HG02642 (cell line): ENCODE measurements at regions not wholly inside any gene's neighbourhood (a gene's known extent, or its start where the extent isn't known, plus 50 kb on each side); places are given as distances from the start of the nearest gene placed in this dataset.
"Not testable (repeated sequence)": the region's sequence is repeated elsewhere in the genome, so short reads cannot be mapped to it uniquely, and the experiment has no call there.

Experiments
- ATAC-seq: cut with Tn5 transposase; IDR thresholded peaks from one replicate; pipeline ENCODE4 v1.9.1; 2021; ENCODE audit warnings: mild to moderate bottlenecking; ENCODE audit not compliant: unreplicated experiment, poor library complexity

- ATAC-seq, result peak; percentile 58
Measured at GRCh38 chr4:184282895-184283654, 65.4 kb upstream of the ENPP6 start.

- ATAC-seq, result peak; percentile 27
Measured at GRCh38 chr4:184282251-184282713, 64.6 kb upstream of the ENPP6 start.

GRCh38 chr4:184281231-184282139, 63.8 kb upstream of the ENPP6 start:
- peak; percentile 34 for ATAC-seq

GRCh38 chr4:184280591-184281071, 63.0 kb upstream of the ENPP6 start:
- ATAC-seq, result peak; percentile 35

GRCh38 chr4:184280137-184280536, 62.5 kb upstream of the ENPP6 start:
- ATAC-seq, result no peak

GRCh38 chr4:184279496-184280061, 61.9 kb upstream of the ENPP6 start:
- ATAC-seq, result no peak

- not testable (repeated sequence) for ATAC-seq
Measured at GRCh38 chr4:184277769-184278168, 60.1 kb upstream of the ENPP6 start.

- not testable (repeated sequence) for ATAC-seq
Measured at GRCh38 chr4:184277010-184277409, 59.3 kb upstream of the ENPP6 start.

GRCh38 chr4:184276346-184276745, 58.7 kb upstream of the ENPP6 start:
- not testable (repeated sequence) for ATAC-seq

- no peak for ATAC-seq
Measured at GRCh38 chr4:184275766-184276165, 58.1 kb upstream of the ENPP6 start.

- no peak for ATAC-seq
Measured at GRCh38 chr4:184274286-184274951, 56.7 kb upstream of the ENPP6 start.

- peak; percentile 44 for ATAC-seq
Measured at GRCh38 chr4:184273166-184274147, 55.8 kb upstream of the ENPP6 start.

- ATAC-seq, result no peak
Measured at GRCh38 chr4:184270808-184271413, 53.2 kb upstream of the ENPP6 start.

- ATAC-seq, result no peak
Measured at GRCh38 chr4:184269879-184270430, 52.3 kb upstream of the ENPP6 start.

- no peak for ATAC-seq
Measured at GRCh38 chr4:184268584-184269160, 51.0 kb upstream of the ENPP6 start.

GRCh38 chr4:184267673-184268583, 50.3 kb upstream of the ENPP6 start:
- ATAC-seq, result peak; percentile 83
